ENCODE measurements at regions not wholly inside any gene's neighbourhood (a gene's known extent, or its start where the extent isn't known, plus 50 kb on each side); places are given as distances from the start of the nearest gene placed in this dataset.
A peak's percentile ranks its signal among the peaks of the same experiment; 100 is the strongest.

GRCh38 chr9:31255211-31255610 lies 1129.2 kb upstream of the ACO1 start:
- H3K27ac ChIP-seq = no peak overlapping the region
- no peak overlapping the region for H3K4me3 ChIP-seq
- no peaks in the 10 kb centered on the region for H3K36me3 ChIP-seq
- no peaks in the 10 kb centered on the region for H3K27me3 ChIP-seq
- DNase-seq = no peak
- H3K9me3 ChIP-seq = peaks cover 0 to 13% (median 9%) of the 10 kb centered on the region in 3 donors
- TF ChIP-seq POLR2A (IDR thresholded peaks at IDR 0.05) (no peak), CTCF (IDR thresholded peaks at IDR 0.05) (no peak)
- intact Hi-C loops (cut with DNase I) = no loop called here
- 67 to 85% methylated on average over 11 of the region's 11 CpGs for WGBS, 2 donors
- no peaks in the 10 kb centered on the region for H3K4me1 ChIP-seq

- H3K27ac ChIP-seq = no peak overlapping the region
- H3K9me3 ChIP-seq = no peaks in the 10 kb centered on the region
- H3K4me3 ChIP-seq = no peak overlapping the region
- intact Hi-C loops (cut with DNase I) = no loop called here
- no peaks in the 10 kb centered on the region for H3K36me3 ChIP-seq
- H3K27me3 ChIP-seq = no peaks in the 10 kb centered on the region
- WGBS, 2 donors = 15 to 30% methylated on average over 2 of the region's 2 CpGs
- TF ChIP-seq POLR2A (IDR thresholded peaks at IDR 0.05) = no peak
- TF ChIP-seq CTCF (IDR thresholded peaks at IDR 0.05) = no peak
- no peak for DNase-seq
- H3K4me1 ChIP-seq = no peaks in the 10 kb centered on the region
Measured at GRCh38 chr9:31259824-31260223, 1124.6 kb upstream of the ACO1 start.

- Histone ChIP-seq H3K4me3 (no peak overlapping the region), H3K36me3 (no peaks in the 10 kb centered on the region), H3K9me3 (no peaks in the 10 kb centered on the region), H3K4me1 (no peaks in the 10 kb centered on the region), H3K27ac (peak overlapping the region in 1 of 4 donors; percentile 35), H3K27me3 (no peaks in the 10 kb centered on the region)
- 53 to 63% methylated on average over 4 of the region's 4 CpGs for WGBS, 2 donors
- TF ChIP-seq CTCF (IDR thresholded peaks at IDR 0.05) = no peak
- TF ChIP-seq POLR2A (IDR thresholded peaks at IDR 0.05) = no peak
- DNase-seq = no peak
- intact Hi-C loops (cut with DNase I) = no loop called here
Measured at GRCh38 chr9:31272456-31273295, 1111.8 kb upstream of the ACO1 start.

GRCh38 chr9:31275419-31275818 lies 1109.0 kb upstream of the ACO1 start:
- WGBS, 2 donors = 33 to 35% methylated on average over 1 of the region's 1 CpG
- Histone ChIP-seq H3K4me1 (no peaks in the 10 kb centered on the region), H3K36me3 (no peaks in the 10 kb centered on the region), H3K9me3 (no peaks in the 10 kb centered on the region), H3K4me3 (no peak overlapping the region), H3K27me3 (no peaks in the 10 kb centered on the region), H3K27ac (no peak overlapping the region)
- TF ChIP-seq POLR2A (IDR thresholded peaks at IDR 0.05) (no peak), CTCF (IDR thresholded peaks at IDR 0.05) (no peak)
- intact Hi-C loops (cut with DNase I) = no loop called here
- DNase-seq = no peak

- Histone ChIP-seq H3K27ac (no peak overlapping the region), H3K36me3 (no peaks in the 10 kb centered on the region), H3K27me3 (no peaks in the 10 kb centered on the region), H3K4me1 (no peaks in the 10 kb centered on the region), H3K4me3 (no peak overlapping the region), H3K9me3 (no peaks in the 10 kb centered on the region)
- TF ChIP-seq CTCF (IDR thresholded peaks at IDR 0.05) (no peak), POLR2A (IDR thresholded peaks at IDR 0.05) (no peak)
- no peak for DNase-seq
- WGBS, 2 donors = 71 to 86% methylated on average over 2 to 3 of the region's 3 CpGs
- intact Hi-C loops (cut with DNase I) = no loop called here
Measured at GRCh38 chr9:31290731-31291130, 1093.7 kb upstream of the ACO1 start.
